ENCODE measurements at regions not wholly inside any gene's neighbourhood (a gene's known extent, or its start where the extent isn't known, plus 50 kb on each side); places are given as distances from the start of the nearest gene placed in this dataset.
"Not testable (repeated sequence)": the region's sequence is repeated elsewhere in the genome, so short reads cannot be mapped to it uniquely, and the experiment has no call there.

- H3K4me3 Mint-ChIP-seq: no peak overlapping the region
- H3K27me3 Mint-ChIP-seq: peaks cover 16% of the 10 kb centered on the region
- POLR2A ChIA-PET: no interaction called here
- H3K27ac Mint-ChIP-seq: no peak overlapping the region
- H3K9me3 Mint-ChIP-seq: no peaks in the 10 kb centered on the region
- CTCF ChIA-PET: no interaction called here
- DNase-seq: no peak
- no peaks in the 10 kb centered on the region for H3K4me1 Mint-ChIP-seq
- H3K36me3 Mint-ChIP-seq (ENCODE audit: low read depth): no peaks in the 10 kb centered on the region
These were observed 59.5 kb downstream of the SMIM38 start for GRCh38 chr11:69215216-69215615.

GRCh38 chr11:69215784-69216415, 60.2 kb downstream of the SMIM38 start:
- Mint-ChIP-seq H3K27me3 (peaks cover 16% of the 10 kb centered on the region), H3K27ac (no peak overlapping the region), H3K4me1 (no peaks in the 10 kb centered on the region), H3K4me3 (no peak overlapping the region), H3K36me3 (ENCODE audit: low read depth) (no peaks in the 10 kb centered on the region), H3K9me3 (no peaks in the 10 kb centered on the region)
- ChIA-PET POLR2A (no interaction called here), CTCF (no interaction called here)
- no peak for DNase-seq

GRCh38 chr11:69216647-69217051, 60.9 kb downstream of the SMIM38 start:
- Mint-ChIP-seq H3K27ac (no peak overlapping the region), H3K4me1 (no peaks in the 10 kb centered on the region), H3K27me3 (peaks cover 10% of the 10 kb centered on the region), H3K4me3 (no peak overlapping the region), H3K36me3 (ENCODE audit: low read depth) (no peaks in the 10 kb centered on the region), H3K9me3 (no peaks in the 10 kb centered on the region)
- ChIA-PET CTCF (no interaction called here), POLR2A (no interaction called here)
- DNase-seq: no peak

GRCh38 chr11:69217276-69218105, 61.8 kb downstream of the SMIM38 start:
- ChIA-PET POLR2A (no interaction called here), CTCF (no interaction called here)
- no peak overlapping the region for H3K27ac Mint-ChIP-seq
- H3K27me3 Mint-ChIP-seq: peaks cover 5% of the 10 kb centered on the region
- H3K9me3 Mint-ChIP-seq: no peaks in the 10 kb centered on the region
- H3K4me3 Mint-ChIP-seq: no peak overlapping the region
- no peak for DNase-seq
- no peaks in the 10 kb centered on the region for H3K36me3 Mint-ChIP-seq (ENCODE audit: low read depth)
- H3K4me1 Mint-ChIP-seq: no peaks in the 10 kb centered on the region

- no peaks in the 10 kb centered on the region for H3K9me3 Mint-ChIP-seq
- no peaks in the 10 kb centered on the region for H3K4me1 Mint-ChIP-seq
- H3K27me3 Mint-ChIP-seq: peaks cover 8% of the 10 kb centered on the region
- no peaks in the 10 kb centered on the region for H3K36me3 Mint-ChIP-seq (ENCODE audit: low read depth)
- no peak overlapping the region for H3K4me3 Mint-ChIP-seq
- POLR2A ChIA-PET: no interaction called here
- CTCF ChIA-PET: no interaction called here
- no peak for DNase-seq
- H3K27ac Mint-ChIP-seq: no peak overlapping the region
These were observed 62.5 kb downstream of the SMIM38 start for GRCh38 chr11:69218271-69218682.

- H3K4me1 Mint-ChIP-seq: no peaks in the 10 kb centered on the region
- no peak overlapping the region for H3K27ac Mint-ChIP-seq
- no peaks in the 10 kb centered on the region for H3K36me3 Mint-ChIP-seq (ENCODE audit: low read depth)
- DNase-seq: no peak
- CTCF ChIA-PET: no interaction called here
- H3K27me3 Mint-ChIP-seq: peaks cover 8% of the 10 kb centered on the region
- no peaks in the 10 kb centered on the region for H3K9me3 Mint-ChIP-seq
- no peak overlapping the region for H3K4me3 Mint-ChIP-seq
- POLR2A ChIA-PET: no interaction called here
These were observed 63.4 kb downstream of the SMIM38 start for GRCh38 chr11:69218946-69219720.

- CTCF ChIA-PET: no interaction called here
- DNase-seq: no peak
These were observed 64.3 kb downstream of the SMIM38 start for GRCh38 chr11:69219991-69220390.

GRCh38 chr11:69220561-69221051, 64.9 kb downstream of the SMIM38 start:
- Mint-ChIP-seq H3K27me3 (peaks cover 19% of the 10 kb centered on the region), H3K36me3 (ENCODE audit: low read depth) (no peaks in the 10 kb centered on the region), H3K4me1 (no peaks in the 10 kb centered on the region), H3K27ac (no peak overlapping the region), H3K9me3 (no peaks in the 10 kb centered on the region), H3K4me3 (no peak overlapping the region)
- DNase-seq: no peak
- CTCF ChIA-PET: no interaction called here
- POLR2A ChIA-PET: no interaction called here

More at GRCh38 chr11:69219991-69220390, 64.3 kb downstream of the SMIM38 start:
- H3K27me3 Mint-ChIP-seq: peaks cover 13% of the 10 kb centered on the region
- H3K36me3 Mint-ChIP-seq (ENCODE audit: low read depth): no peaks in the 10 kb centered on the region
- H3K9me3 Mint-ChIP-seq: no peaks in the 10 kb centered on the region
- no peak overlapping the region for H3K4me3 Mint-ChIP-seq
- H3K27ac Mint-ChIP-seq: no peak overlapping the region
- POLR2A ChIA-PET: no interaction called here
- H3K4me1 Mint-ChIP-seq: no peaks in the 10 kb centered on the region

GRCh38 chr11:69221086-69221485, 65.4 kb downstream of the SMIM38 start:
- Mint-ChIP-seq H3K9me3 (peaks cover under 1% of the 10 kb centered on the region), H3K4me3 (no peak overlapping the region), H3K36me3 (ENCODE audit: low read depth) (no peaks in the 10 kb centered on the region), H3K27ac (no peak overlapping the region), H3K27me3 (peaks cover 23% of the 10 kb centered on the region), H3K4me1 (no peaks in the 10 kb centered on the region)
- DNase-seq: no peak
- ChIA-PET CTCF (no interaction called here), POLR2A (no interaction called here)

GRCh38 chr11:69221636-69222035, 65.9 kb downstream of the SMIM38 start:
- H3K4me3 Mint-ChIP-seq; H3K36me3 Mint-ChIP-seq (ENCODE audit: low read depth); DNase-seq; H3K27ac Mint-ChIP-seq; POLR2A ChIA-PET; H3K4me1 Mint-ChIP-seq; H3K9me3 Mint-ChIP-seq; CTCF ChIA-PET: not testable (repeated sequence)
- peaks cover 26% of the 10 kb centered on the region for H3K27me3 Mint-ChIP-seq

GRCh38 chr11:69227271-69227670, 66.7 kb upstream of the MYEOV start:
- Mint-ChIP-seq H3K4me1 (no peaks in the 10 kb centered on the region), H3K27ac (no peak overlapping the region), H3K27me3 (peaks cover 34% of the 10 kb centered on the region), H3K36me3 (ENCODE audit: low read depth) (no peaks in the 10 kb centered on the region), H3K9me3 (peaks cover 2% of the 10 kb centered on the region), H3K4me3 (no peak overlapping the region)
- ChIA-PET CTCF (no interaction called here), POLR2A (no interaction called here)
- peak; percentile 9 for DNase-seq

GRCh38 chr11:69229511-69229910, 64.4 kb upstream of the MYEOV start:
- POLR2A ChIA-PET: no interaction called here
- Mint-ChIP-seq H3K36me3 (ENCODE audit: low read depth) (no peaks in the 10 kb centered on the region), H3K4me1 (no peaks in the 10 kb centered on the region), H3K9me3 (peaks cover 2% of the 10 kb centered on the region), H3K27me3 (peaks cover 29% of the 10 kb centered on the region), H3K4me3 (no peak overlapping the region), H3K27ac (no peak overlapping the region)
- CTCF ChIA-PET: no interaction called here
- no peak for DNase-seq

GRCh38 chr11:69230856-69231425, 63.0 kb upstream of the MYEOV start:
- ChIA-PET CTCF (no interaction called here), POLR2A (no interaction called here)
- Mint-ChIP-seq H3K4me1 (no peaks in the 10 kb centered on the region), H3K27me3 (peaks cover 15% of the 10 kb centered on the region), H3K4me3 (no peak overlapping the region), H3K36me3 (ENCODE audit: low read depth) (no peaks in the 10 kb centered on the region), H3K27ac (no peak overlapping the region), H3K9me3 (peaks cover 2% of the 10 kb centered on the region)
- DNase-seq: no peak
